ENCODE measurements at regions not wholly inside any gene's neighbourhood (a gene's known extent, or its start where the extent isn't known, plus 50 kb on each side); places are given as distances from the start of the nearest gene placed in this dataset.
"Not testable (repeated sequence)": the region's sequence is repeated elsewhere in the genome, so short reads cannot be mapped to it uniquely, and the experiment has no call there.

GRCh38 chr5:36744773-36745589 lies 131.6 kb upstream of the NIPBL start:
- Histone ChIP-seq H3K18ac (ENCODE audit: low read depth in 1 of 2, low read length in 2 of 2) (no peak overlapping the region), H2BK12ac (ENCODE audit: low read length in 2 of 2) (no peak overlapping the region), H2BK120ac (ENCODE audit: low read depth, low read length) (no peak overlapping the region), H2AK5ac (ENCODE audit: low read length, severe bottlenecking) (no peak overlapping the region), H3K14ac (ENCODE audit: low read length in 2 of 2) (no peak overlapping the region), H3K9me3 (ENCODE audit: control insufficient read depth, low read length) (no peaks in the 10 kb centered on the region), H2BK15ac (ENCODE audit: low read depth, poor library complexity, severe bottlenecking) (no peak overlapping the region), H3K4me2 (ENCODE audit: low read length, poor library complexity, severe bottlenecking) (peak overlapping the region; percentile 94), H3K27ac (ENCODE audit: low read length, poor library complexity, severe bottlenecking) (no peak overlapping the region), H3K4ac (ENCODE audit: low read depth in 1 of 2, low read length in 2 of 2) (no peak overlapping the region), H3K79me1 (replicated peaks; ENCODE audit: low read length, poor library complexity, severe bottlenecking) (no peaks in the 10 kb centered on the region), H3K4me3 (ENCODE audit: insufficient read depth in 1 of 2, low read depth in 1 of 2, low read length in 2 of 2) (peak overlapping the region; percentile 59 to 87), H3K4me1 (ENCODE audit: control insufficient read depth, insufficient read depth, low read depth, low read length) (peaks cover 7% of the 10 kb centered on the region), H4K91ac (ENCODE audit: low read length) (no peak overlapping the region), H4K8ac (ENCODE audit: low read length) (no peak overlapping the region), H3K36me3 (ENCODE audit: control insufficient read depth in 1 of 2, insufficient read depth in 2 of 2, low read depth in 1 of 2, low read length in 2 of 2) (no peaks in the 10 kb centered on the region), H3K9ac (ENCODE audit: low read length) (peak overlapping the region; percentile 76), H3K27me3 (ENCODE audit: control insufficient read depth in 1 of 2, insufficient read depth in 1 of 2, low read length in 2 of 2) (peaks cover 29 to 51% of the 10 kb centered on the region in 2 experiments), H2BK5ac (ENCODE audit: low read depth, low read length, poor library complexity, severe bottlenecking) (no peak overlapping the region), H2AFZ (ENCODE audit: low read depth, low read length) (peak overlapping the region; percentile 81), H3K23ac (ENCODE audit: low read length in 2 of 2) (no peak overlapping the region)
- WGBS, result under 1% methylated on average over 49 of the region's 50 CpGs
- DNase-seq, result peak; percentile 51

DNA sequence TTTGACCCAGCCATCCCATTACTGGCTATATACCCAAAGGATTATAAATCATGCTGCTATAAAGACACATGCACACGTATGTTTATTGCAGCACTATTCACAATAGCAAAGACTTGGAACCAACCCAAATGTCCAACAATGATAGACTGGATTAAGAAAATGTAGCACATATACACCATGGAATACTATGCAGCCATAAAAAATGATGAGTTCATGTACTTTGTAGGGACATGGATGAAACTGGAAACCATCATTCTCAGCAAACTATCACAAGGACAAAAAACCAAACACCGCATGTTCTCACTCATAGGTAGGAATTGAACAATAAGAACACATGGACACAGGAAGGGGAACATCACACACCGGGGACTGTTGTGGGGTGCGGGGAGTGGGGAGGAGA lies 128.8 kb upstream of the NIPBL start:
- H3K18ac ChIP-seq (ENCODE audit: low read depth in 1 of 2, low read length in 2 of 2); DNase-seq; H2AK5ac ChIP-seq (ENCODE audit: low read length, severe bottlenecking); H3K9ac ChIP-seq (ENCODE audit: low read length); H4K91ac ChIP-seq (ENCODE audit: low read length); H2BK12ac ChIP-seq (ENCODE audit: low read length in 2 of 2); H2BK120ac ChIP-seq (ENCODE audit: low read depth, low read length); H3K4ac ChIP-seq (ENCODE audit: low read depth in 1 of 2, low read length in 2 of 2); H3K4me2 ChIP-seq (ENCODE audit: low read length, poor library complexity, severe bottlenecking); H3K4me1 ChIP-seq (ENCODE audit: control insufficient read depth, insufficient read depth, low read depth, low read length); H2BK15ac ChIP-seq (ENCODE audit: low read depth, poor library complexity, severe bottlenecking); H3K36me3 ChIP-seq (ENCODE audit: control insufficient read depth in 1 of 2, insufficient read depth in 2 of 2, low read depth in 1 of 2, low read length in 2 of 2); H4K8ac ChIP-seq (ENCODE audit: low read length); H2BK5ac ChIP-seq (ENCODE audit: low read depth, low read length, poor library complexity, severe bottlenecking); H3K79me1 ChIP-seq (replicated peaks; ENCODE audit: low read length, poor library complexity, severe bottlenecking); H3K4me3 ChIP-seq (ENCODE audit: insufficient read depth in 1 of 2, low read depth in 1 of 2, low read length in 2 of 2); H3K14ac ChIP-seq (ENCODE audit: low read length in 2 of 2); H3K9me3 ChIP-seq (ENCODE audit: control insufficient read depth, low read length); H2AFZ ChIP-seq (ENCODE audit: low read depth, low read length); H3K23ac ChIP-seq (ENCODE audit: low read length in 2 of 2); H3K27ac ChIP-seq (ENCODE audit: low read length, poor library complexity, severe bottlenecking): not testable (repeated sequence)
- WGBS, result no CpG with 5 or more reads among the region's 4 CpGs
- peaks cover 34 to 48% of the 10 kb centered on the region in 2 experiments for H3K27me3 ChIP-seq (ENCODE audit: control insufficient read depth in 1 of 2, insufficient read depth in 1 of 2, low read length in 2 of 2)

- no peaks in the 10 kb centered on the region for H3K79me1 ChIP-seq (replicated peaks; ENCODE audit: low read length, poor library complexity, severe bottlenecking)
- H3K4me3 ChIP-seq (ENCODE audit: insufficient read depth in 1 of 2, low read depth in 1 of 2, low read length in 2 of 2), result no peak overlapping the region
- H4K91ac ChIP-seq (ENCODE audit: low read length), result no peak overlapping the region
- H3K18ac ChIP-seq (ENCODE audit: low read depth in 1 of 2, low read length in 2 of 2), result no peak overlapping the region
- no peak overlapping the region for H3K4me2 ChIP-seq (ENCODE audit: low read length, poor library complexity, severe bottlenecking)
- no peak overlapping the region for H2BK12ac ChIP-seq (ENCODE audit: low read length in 2 of 2)
- H3K27ac ChIP-seq (ENCODE audit: low read length, poor library complexity, severe bottlenecking), result no peak overlapping the region
- H4K8ac ChIP-seq (ENCODE audit: low read length), result no peak overlapping the region
- no peaks in the 10 kb centered on the region for H3K9me3 ChIP-seq (ENCODE audit: control insufficient read depth, low read length)
- H3K27me3 ChIP-seq (ENCODE audit: control insufficient read depth in 1 of 2, insufficient read depth in 1 of 2, low read length in 2 of 2), result peaks cover 31 to 33% of the 10 kb centered on the region in 2 experiments
- no peak overlapping the region for H3K9ac ChIP-seq (ENCODE audit: low read length)
- no peak overlapping the region for H2BK5ac ChIP-seq (ENCODE audit: low read depth, low read length, poor library complexity, severe bottlenecking)
- no peak overlapping the region for H2BK15ac ChIP-seq (ENCODE audit: low read depth, poor library complexity, severe bottlenecking)
- WGBS, result 97% methylated on average over 1 of the region's 1 CpG
- H3K4ac ChIP-seq (ENCODE audit: low read depth in 1 of 2, low read length in 2 of 2), result no peak overlapping the region
- no peak overlapping the region for H3K23ac ChIP-seq (ENCODE audit: low read length in 2 of 2)
- no peak overlapping the region for H2AFZ ChIP-seq (ENCODE audit: low read depth, low read length)
- no peak overlapping the region for H2BK120ac ChIP-seq (ENCODE audit: low read depth, low read length)
- no peak for DNase-seq
- no peaks in the 10 kb centered on the region for H3K36me3 ChIP-seq (ENCODE audit: control insufficient read depth in 1 of 2, insufficient read depth in 2 of 2, low read depth in 1 of 2, low read length in 2 of 2)
- no peaks in the 10 kb centered on the region for H3K4me1 ChIP-seq (ENCODE audit: control insufficient read depth, insufficient read depth, low read depth, low read length)
- H2AK5ac ChIP-seq (ENCODE audit: low read length, severe bottlenecking), result no peak overlapping the region
- no peak overlapping the region for H3K14ac ChIP-seq (ENCODE audit: low read length in 2 of 2)
These were observed 124.7 kb upstream of the NIPBL start for GRCh38 chr5:36751886-36752285.

GRCh38 chr5:36755342-36755741 lies 121.2 kb upstream of the NIPBL start:
- Histone ChIP-seq H3K27ac (ENCODE audit: low read length, poor library complexity, severe bottlenecking) (no peak overlapping the region), H3K23ac (ENCODE audit: low read length in 2 of 2) (no peak overlapping the region), H3K4me1 (ENCODE audit: control insufficient read depth, insufficient read depth, low read depth, low read length) (no peaks in the 10 kb centered on the region), H4K91ac (ENCODE audit: low read length) (no peak overlapping the region), H3K9ac (ENCODE audit: low read length) (no peak overlapping the region), H3K36me3 (ENCODE audit: control insufficient read depth in 1 of 2, insufficient read depth in 2 of 2, low read depth in 1 of 2, low read length in 2 of 2) (no peaks in the 10 kb centered on the region), H4K8ac (ENCODE audit: low read length) (no peak overlapping the region), H3K9me3 (ENCODE audit: control insufficient read depth, low read length) (no peaks in the 10 kb centered on the region), H3K14ac (ENCODE audit: low read length in 2 of 2) (no peak overlapping the region), H3K4ac (ENCODE audit: low read depth in 1 of 2, low read length in 2 of 2) (no peak overlapping the region), H2BK5ac (ENCODE audit: low read depth, low read length, poor library complexity, severe bottlenecking) (no peak overlapping the region), H3K79me1 (replicated peaks; ENCODE audit: low read length, poor library complexity, severe bottlenecking) (no peaks in the 10 kb centered on the region), H2BK120ac (ENCODE audit: low read depth, low read length) (no peak overlapping the region), H3K4me2 (ENCODE audit: low read length, poor library complexity, severe bottlenecking) (no peak overlapping the region), H3K27me3 (ENCODE audit: control insufficient read depth in 1 of 2, insufficient read depth in 1 of 2, low read length in 2 of 2) (peaks cover 22 to 23% of the 10 kb centered on the region in 2 experiments), H2AFZ (ENCODE audit: low read depth, low read length) (no peak overlapping the region), H2AK5ac (ENCODE audit: low read length, severe bottlenecking) (no peak overlapping the region), H3K18ac (ENCODE audit: low read depth in 1 of 2, low read length in 2 of 2) (no peak overlapping the region), H2BK12ac (ENCODE audit: low read length in 2 of 2) (no peak overlapping the region), H2BK15ac (ENCODE audit: low read depth, poor library complexity, severe bottlenecking) (no peak overlapping the region), H3K4me3 (ENCODE audit: insufficient read depth in 1 of 2, low read depth in 1 of 2, low read length in 2 of 2) (no peak overlapping the region)
- no peak for DNase-seq
- 100% methylated on average over 1 of the region's 3 CpGs for WGBS
